Neuronal stem cell (in vitro differentiated cells): ENCODE measurements at regions not wholly inside any gene's neighbourhood (a gene's known extent, or its start where the extent isn't known, plus 50 kb on each side); places are given as distances from the start of the nearest gene placed in this dataset.
A peak's percentile ranks its signal among the peaks of the same experiment; 100 is the strongest.

Source experiments
- DNase-seq: peaks from one replicate; pipeline ENCODE4 v3.0.0-alpha.2; 2013; ENCODE audit warnings: low spot score
- H2AFZ ChIP-seq: one replicate; pipeline ENCODE4 v1.6.1; 2013; ENCODE audit warnings: mild to moderate bottlenecking, low read length, inconsistent platforms
- H2AK5ac ChIP-seq: 2 replicates; pipeline ENCODE4 v1.6.1; 2013; ENCODE audit warnings: low read depth, mild to moderate bottlenecking, inconsistent platforms, low read length, moderate library complexity, mixed read lengths
- H2BK120ac ChIP-seq: 2 replicates; pipeline ENCODE4 v1.6.1; 2013; ENCODE audit warnings: low read depth, mild to moderate bottlenecking, inconsistent platforms, low read length, moderate library complexity, mixed read lengths
- H2BK12ac ChIP-seq: one replicate; pipeline ENCODE4 v1.6.1; 2013; ENCODE audit warnings: low read length, inconsistent platforms
- H2BK15ac ChIP-seq: 2 replicates; pipeline ENCODE4 v1.6.1; 2013; ENCODE audit warnings: mild to moderate bottlenecking, low read length, inconsistent platforms, mixed read lengths
- H2BK5ac ChIP-seq: one replicate; pipeline ENCODE4 v1.6.1; 2013; ENCODE audit warnings: inconsistent platforms, mild to moderate bottlenecking, low read length, moderate library complexity
- H3K14ac ChIP-seq: one replicate; pipeline ENCODE4 v1.6.1; 2013; ENCODE audit warnings: low read length, inconsistent platforms
- H3K18ac ChIP-seq: 2 replicates; pipeline ENCODE4 v1.6.1; 2013; ENCODE audit warnings: low read length, inconsistent platforms
- H3K23ac ChIP-seq: 2 replicates; pipeline ENCODE4 v1.6.1; 2013; ENCODE audit warnings: low read depth, mild to moderate bottlenecking, mixed read lengths, low read length, inconsistent platforms; ENCODE audit not compliant: poor library complexity
- H3K27ac ChIP-seq: replicated peaks from 3 replicates; pipeline ENCODE4 v1.5.1; 2013; ENCODE audit warnings: low read length, inconsistent platforms
- H3K27me3 ChIP-seq, 3 experiments: 2 replicates each; pipeline ENCODE4 v1.6.1; 2013; ENCODE audit warnings: low read length in 3 of 3, mild to moderate bottlenecking in 2 of 3, inconsistent platforms in 1 of 3, low read depth in 1 of 3, mixed read lengths in 1 of 3, moderate library complexity in 1 of 3; ENCODE audit not compliant: control insufficient read depth in 3 of 3, insufficient read depth in 3 of 3
- H3K36me3 ChIP-seq, 2 donors: replicated peaks in 1 of 2; 2 replicates each; pipeline ENCODE4 v1.6.1; 2013; ENCODE audit warnings: low read length in 2 of 2; ENCODE audit not compliant: control insufficient read depth in 2 of 2, insufficient read depth in 2 of 2
- H3K4ac ChIP-seq: 2 replicates; pipeline ENCODE4 v1.6.1; 2013; ENCODE audit warnings: inconsistent platforms, mild to moderate bottlenecking, low read length, moderate library complexity
- H3K4me1 ChIP-seq, 2 donors: 1 replicate in 1 of 2; 2 replicates in 1 of 2; pipeline ENCODE4 v1.6.1; 2013; ENCODE audit warnings: low read length in 2 of 2, low read depth in 1 of 2; ENCODE audit not compliant: control insufficient read depth in 2 of 2, insufficient read depth in 1 of 2
- H3K4me2 ChIP-seq: one replicate; pipeline ENCODE4 v1.6.1; 2013; ENCODE audit warnings: mild to moderate bottlenecking, low read length, inconsistent platforms; ENCODE audit not compliant: insufficient read depth, poor library complexity, severe bottlenecking
- H3K4me3 ChIP-seq, 2 donors: 2 replicates each; pipeline ENCODE4 v1.5.1; 2013; ENCODE audit warnings: low read length in 2 of 2, mild to moderate bottlenecking in 2 of 2, inconsistent platforms in 1 of 2, moderate library complexity in 1 of 2
- H3K79me1 ChIP-seq: one replicate; pipeline ENCODE4 v1.6.1; 2013; ENCODE audit warnings: low read depth, mild to moderate bottlenecking, inconsistent platforms, low read length, moderate library complexity
- H3K9ac ChIP-seq: one replicate; pipeline ENCODE4 v1.6.1; 2013; ENCODE audit warnings: mild to moderate bottlenecking, low read depth, low read length, inconsistent platforms; ENCODE audit not compliant: poor library complexity
- H3K9me3 ChIP-seq, 2 donors: replicated peaks in 1 of 2; 2 replicates each; pipeline versions ENCODE3 to v1.6.1; 2013; ENCODE audit warnings: low read length in 2 of 2, mild to moderate bottlenecking in 2 of 2, inconsistent platforms in 1 of 2, low read depth in 1 of 2, mixed read lengths in 1 of 2, moderate library complexity in 1 of 2; ENCODE audit not compliant: control insufficient read depth in 2 of 2, insufficient read depth in 1 of 2
- H4K8ac ChIP-seq: one replicate; pipeline ENCODE4 v1.6.1; 2013; ENCODE audit warnings: low read depth, mild to moderate bottlenecking, inconsistent platforms, low read length, moderate library complexity
- H4K91ac ChIP-seq: one replicate; pipeline ENCODE4 v1.6.1; 2013; ENCODE audit warnings: low read length, low read depth, mild to moderate bottlenecking, inconsistent platforms; ENCODE audit not compliant: poor library complexity
- WGBS, 2 donors: extraction: QIAGEN DNeasy Blood & Tissue Kit; methylation state at CpG; one replicate each; pipeline ENCODE4 v1.1.7; 2013; ENCODE audit warnings: missing lambda C conversion rate in 2 of 2, mixed read lengths in 1 of 2; ENCODE audit not compliant: insufficient read length in 2 of 2, insufficient replicate concordance in 1 of 2; ENCODE audit errors: extremely low coverage in 2 of 2; 5-methylcytosine and 5-hydroxymethylcytosine counted together

GRCh38 chr6:168221000-168221399, 98.6 kb downstream of the DACT2 start:
- Histone ChIP-seq H2BK15ac (no peak overlapping the region), H3K18ac (no peak overlapping the region), H2BK12ac (no peak overlapping the region), H3K4me2 (no peak overlapping the region), H2AFZ (no peak overlapping the region), H3K4me1 (peaks cover 20 to 31% of the 10 kb centered on the region in 2 donors), H3K23ac (no peak overlapping the region), H3K27ac (no peak overlapping the region), H3K4ac (no peak overlapping the region), H3K14ac (no peak overlapping the region), H3K4me3 (no peak overlapping the region), H3K9me3 (no peaks in the 10 kb centered on the region), H3K9ac (no peak overlapping the region), H2BK5ac (no peak overlapping the region), H2AK5ac (no peak overlapping the region), H4K91ac (no peak overlapping the region), H4K8ac (no peak overlapping the region), H3K36me3 (no peaks in the 10 kb centered on the region), H2BK120ac (no peak overlapping the region), H3K27me3 (peaks cover 0 to 3% (median 0%) of the 10 kb centered on the region in 3 experiments), H3K79me1 (no peaks in the 10 kb centered on the region)
- WGBS, 2 donors: no CpG with 5 or more reads among the region's 5 CpGs
- DNase-seq: no peak

GRCh38 chr6:168219804-168220203, 99.8 kb downstream of the DACT2 start:
- no peak overlapping the region for H2BK5ac ChIP-seq

GRCh38 chr6:168218785-168219566, 100.6 kb downstream of the DACT2 start:
- H4K8ac ChIP-seq: no peak overlapping the region
- H2BK5ac ChIP-seq: no peak overlapping the region
- peak overlapping the region; percentile 50 for H2BK15ac ChIP-seq
- peak overlapping the region; percentile 53 for H2BK12ac ChIP-seq
- peak overlapping the region; percentile 16 for H2AK5ac ChIP-seq
- no peak overlapping the region for H3K9ac ChIP-seq
- no peaks in the 10 kb centered on the region for H3K36me3 ChIP-seq
- peaks cover 20 to 21% of the 10 kb centered on the region in 2 donors for H3K4me1 ChIP-seq
- no peak overlapping the region for H2BK120ac ChIP-seq
- H3K79me1 ChIP-seq: no peaks in the 10 kb centered on the region
- H3K4me2 ChIP-seq: no peak overlapping the region
- WGBS, 2 donors: no CpG with 5 or more reads among the region's 12 CpGs
- no peak overlapping the region for H3K4me3 ChIP-seq
- H3K14ac ChIP-seq: no peak overlapping the region
- no peak overlapping the region for H4K91ac ChIP-seq
- H3K27ac ChIP-seq: no peak overlapping the region
- no peak for DNase-seq
- H3K9me3 ChIP-seq: no peaks in the 10 kb centered on the region
- H3K18ac ChIP-seq: peak overlapping the region; percentile 28
- H2AFZ ChIP-seq: no peak overlapping the region
- H3K23ac ChIP-seq: no peak overlapping the region
- H3K27me3 ChIP-seq: peaks cover 0 to 1% (median 0%) of the 10 kb centered on the region in 3 experiments
- no peak overlapping the region for H3K4ac ChIP-seq

More at GRCh38 chr6:168219804-168220203, 99.8 kb downstream of the DACT2 start:
- Histone ChIP-seq H3K27me3 (peaks cover 0 to 1% (median 0%) of the 10 kb centered on the region in 3 experiments), H3K4ac (no peak overlapping the region), H3K79me1 (no peaks in the 10 kb centered on the region), H3K9me3 (no peaks in the 10 kb centered on the region), H3K14ac (no peak overlapping the region), H2BK120ac (no peak overlapping the region), H3K4me3 (no peak overlapping the region), H2BK15ac (peak overlapping the region; percentile 50), H3K18ac (no peak overlapping the region), H4K8ac (no peak overlapping the region), H3K36me3 (no peaks in the 10 kb centered on the region), H3K4me2 (no peak overlapping the region), H3K4me1 (peaks cover 22 to 23% of the 10 kb centered on the region in 2 donors), H3K23ac (no peak overlapping the region), H2AK5ac (peak overlapping the region; percentile 16), H2AFZ (no peak overlapping the region), H3K9ac (no peak overlapping the region), H2BK12ac (no peak overlapping the region), H4K91ac (no peak overlapping the region), H3K27ac (no peak overlapping the region)
- no peak for DNase-seq
- no CpG with 5 or more reads among the region's 10 CpGs for WGBS, 2 donors

GRCh38 chr6:168217880-168218537, 101.6 kb downstream of the DACT2 start:
- Histone ChIP-seq H3K36me3 (no peaks in the 10 kb centered on the region), H3K18ac (no peak overlapping the region), H3K4me1 (peaks cover 20 to 21% of the 10 kb centered on the region in 2 donors), H3K9ac (no peak overlapping the region), H2BK5ac (no peak overlapping the region), H3K4ac (no peak overlapping the region), H3K79me1 (no peaks in the 10 kb centered on the region), H2BK12ac (no peak overlapping the region), H2AFZ (no peak overlapping the region), H4K8ac (no peak overlapping the region), H4K91ac (no peak overlapping the region), H3K4me2 (no peak overlapping the region), H2BK120ac (no peak overlapping the region), H3K14ac (no peak overlapping the region), H2BK15ac (no peak overlapping the region), H3K9me3 (no peaks in the 10 kb centered on the region), H2AK5ac (no peak overlapping the region), H3K27me3 (peaks cover 0 to 1% (median 0%) of the 10 kb centered on the region in 3 experiments), H3K23ac (no peak overlapping the region), H3K4me3 (no peak overlapping the region), H3K27ac (no peak overlapping the region)
- DNase-seq: no peak
- WGBS, 2 donors: no CpG with 5 or more reads among the region's 9 CpGs
